ENCODE measurements at regions not wholly inside any gene's neighbourhood (a gene's known extent, or its start where the extent isn't known, plus 50 kb on each side); places are given as distances from the start of the nearest gene placed in this dataset.
"Not testable (repeated sequence)": the region's sequence is repeated elsewhere in the genome, so short reads cannot be mapped to it uniquely, and the experiment has no call there.

GRCh38 chr12:42030588-42030987, 114.1 kb downstream of the GXYLT1 start:
- Histone ChIP-seq H3K27me3 (no peaks in the 10 kb centered on the region), H3K4me1 (no peaks in the 10 kb centered on the region), H3K4me3 (no peak overlapping the region), H3K36me3 (no peaks in the 10 kb centered on the region), H3K27ac (no peak overlapping the region), H3K9me3 (no peaks in the 10 kb centered on the region)
- ATAC-seq (ENCODE audit: low FRiP score in 2 of 2) = no peak
- no peak for DNase-seq
- WGBS, 2 donors = 87 to 98% methylated on average over 6 of the region's 6 CpGs
- TF ChIP-seq POLR2A (IDR thresholded peaks at IDR 0.05) (no peak), POLR2AphosphoS5 (IDR thresholded peaks at IDR 0.05) (no peak), EP300 (IDR thresholded peaks at IDR 0.05) (no peak)
- TF ChIP-seq, protein P1, sequence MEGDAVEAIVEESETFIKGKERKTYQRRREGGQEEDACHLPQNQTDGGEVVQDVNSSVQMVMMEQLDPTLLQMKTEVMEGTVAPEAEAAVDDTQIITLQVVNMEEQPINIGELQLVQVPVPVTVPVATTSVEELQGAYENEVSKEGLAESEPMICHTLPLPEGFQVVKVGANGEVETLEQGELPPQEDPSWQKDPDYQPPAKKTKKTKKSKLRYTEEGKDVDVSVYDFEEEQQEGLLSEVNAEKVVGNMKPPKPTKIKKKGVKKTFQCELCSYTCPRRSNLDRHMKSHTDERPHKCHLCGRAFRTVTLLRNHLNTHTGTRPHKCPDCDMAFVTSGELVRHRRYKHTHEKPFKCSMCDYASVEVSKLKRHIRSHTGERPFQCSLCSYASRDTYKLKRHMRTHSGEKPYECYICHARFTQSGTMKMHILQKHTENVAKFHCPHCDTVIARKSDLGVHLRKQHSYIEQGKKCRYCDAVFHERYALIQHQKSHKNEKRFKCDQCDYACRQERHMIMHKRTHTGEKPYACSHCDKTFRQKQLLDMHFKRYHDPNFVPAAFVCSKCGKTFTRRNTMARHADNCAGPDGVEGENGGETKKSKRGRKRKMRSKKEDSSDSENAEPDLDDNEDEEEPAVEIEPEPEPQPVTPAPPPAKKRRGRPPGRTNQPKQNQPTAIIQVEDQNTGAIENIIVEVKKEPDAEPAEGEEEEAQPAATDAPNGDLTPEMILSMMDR (IDR thresholded peaks at IDR 0.05) = no peak

DNA sequence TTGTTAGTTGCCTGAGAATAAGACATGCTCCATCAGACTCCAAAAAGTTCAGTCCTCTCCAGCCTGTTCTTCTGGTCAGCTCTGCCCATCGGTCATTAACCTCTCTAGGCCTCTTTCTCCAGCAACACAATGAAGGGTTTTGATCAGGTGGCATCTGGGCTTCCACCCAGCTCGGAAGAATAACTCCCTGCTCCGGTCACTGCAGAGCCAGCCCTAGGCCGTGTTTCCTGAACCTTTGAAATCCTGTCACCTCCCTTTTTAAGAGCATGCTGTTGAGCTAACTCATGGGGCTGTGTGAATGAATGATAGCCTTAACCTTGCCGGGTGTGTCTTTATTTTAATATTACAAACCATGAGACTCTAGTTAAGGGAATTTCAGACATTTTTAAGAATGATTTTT, 117.1 kb downstream of the GXYLT1 start:
- Histone ChIP-seq H3K9me3 (no peaks in the 10 kb centered on the region), H3K36me3 (no peaks in the 10 kb centered on the region), H3K4me1 (peaks cover 4 to 7% (median 5%) of the 10 kb centered on the region in 4 donors), H3K4me3 (no peak overlapping the region), H3K27ac (no peak overlapping the region), H3K27me3 (no peaks in the 10 kb centered on the region)
- ATAC-seq (ENCODE audit: low FRiP score in 2 of 2) (no peak), DNase-seq (no peak)
- TF ChIP-seq, protein P1 (IDR thresholded peaks at IDR 0.05) = no peak
- TF ChIP-seq POLR2AphosphoS5 (IDR thresholded peaks at IDR 0.05) (no peak), EP300 (IDR thresholded peaks at IDR 0.05) (no peak)
- 76 to 79% methylated on average over 5 of the region's 5 CpGs for WGBS, 2 donors

DNA sequence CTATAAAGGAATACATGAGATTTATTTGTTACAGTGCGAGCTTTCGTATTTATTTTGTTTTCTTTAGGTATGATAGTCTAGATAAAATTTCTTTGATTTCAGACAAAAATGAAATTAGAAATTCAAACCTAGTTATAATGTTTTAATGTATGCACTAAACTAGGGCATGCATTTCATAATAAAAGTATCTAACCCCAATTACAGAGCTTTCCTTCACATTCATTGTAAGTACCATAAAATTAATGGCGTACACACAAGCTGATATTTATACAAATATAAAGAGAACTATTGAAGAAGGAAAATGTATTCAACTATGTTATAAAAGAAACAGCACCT, 120.2 kb downstream of the GXYLT1 start:
- DNase-seq = no peak

DNA sequence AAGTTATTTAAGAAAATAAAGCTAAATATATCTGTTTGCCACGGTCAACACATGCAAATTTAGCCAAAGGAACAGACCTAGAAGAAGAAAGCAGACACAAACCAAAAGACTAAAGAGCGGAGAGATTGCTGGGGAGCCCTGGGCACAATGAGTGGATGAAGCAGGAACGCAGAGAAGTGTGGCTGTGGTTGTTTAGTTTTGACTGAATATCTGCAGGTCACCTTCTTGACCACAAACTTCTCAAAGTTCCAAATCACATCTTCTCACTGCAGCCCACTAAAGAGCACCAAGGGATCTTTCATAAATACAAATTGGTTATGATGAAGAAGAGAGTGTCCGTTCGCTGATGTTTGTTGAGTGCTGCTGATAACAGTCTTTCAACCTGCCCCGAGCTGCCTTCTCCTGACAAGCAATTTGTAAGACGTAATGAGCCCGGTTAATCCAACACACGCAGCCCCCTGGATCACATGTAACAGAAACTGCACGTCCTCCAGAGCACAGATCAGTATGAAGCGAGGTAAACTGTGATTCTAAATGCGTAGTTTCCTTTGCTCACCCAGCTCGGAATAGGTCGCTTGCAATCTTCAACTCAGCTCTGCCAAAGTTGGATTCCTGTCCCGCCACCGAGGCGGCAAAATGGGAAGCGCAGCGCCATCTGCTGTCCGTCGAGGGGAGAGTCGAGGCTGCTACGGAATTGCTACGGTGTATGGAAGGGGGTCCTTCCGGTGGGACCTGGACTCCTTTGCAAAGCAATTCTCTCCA, 120.8 kb downstream of the GXYLT1 start:
- peak; percentile 66 to 81 for DNase-seq
- Histone ChIP-seq H3K9me3 (no peaks in the 10 kb centered on the region), H3K36me3 (no peaks in the 10 kb centered on the region), H3K4me3 (peak overlapping the region in 3 of 4 donors; percentile 17 to 47 (median 44)), H3K4me1 (peaks cover 4 to 10% (median 6%) of the 10 kb centered on the region in 4 donors), H3K27ac (no peak overlapping the region), H3K27me3 (no peaks in the 10 kb centered on the region)
- 10 to 14% methylated on average over 23 to 25 of the region's 25 CpGs for WGBS, 2 donors
- TF ChIP-seq, protein P1 (IDR thresholded peaks at IDR 0.05) = peak; percentile 81 to 90 (median 84)
- no peak for TF ChIP-seq EP300 (IDR thresholded peaks at IDR 0.05)
- no peak for TF ChIP-seq POLR2A (IDR thresholded peaks at IDR 0.05)
- no peak for TF ChIP-seq POLR2AphosphoS5 (IDR thresholded peaks at IDR 0.05)
- peak; percentile 80 to 95 for ATAC-seq (ENCODE audit: low FRiP score in 2 of 2)

More for the DNA sequence above, 120.2 kb downstream of the GXYLT1 start:
- H3K4me3 ChIP-seq = peak overlapping the region in 1 of 4 donors; percentile 47
- 24 to 25% methylated on average over 3 of the region's 3 CpGs for WGBS, 2 donors
- ATAC-seq (ENCODE audit: low FRiP score in 2 of 2) = no peak
- H3K9me3 ChIP-seq = no peaks in the 10 kb centered on the region
- no peaks in the 10 kb centered on the region for H3K27me3 ChIP-seq
- H3K27ac ChIP-seq = no peak overlapping the region
- no peaks in the 10 kb centered on the region for H3K36me3 ChIP-seq
- H3K4me1 ChIP-seq = peaks cover 4 to 10% (median 6%) of the 10 kb centered on the region in 4 donors
- TF ChIP-seq, protein P1 (IDR thresholded peaks at IDR 0.05) = no peak
- TF ChIP-seq EP300 (IDR thresholded peaks at IDR 0.05) (no peak), POLR2A (IDR thresholded peaks at IDR 0.05) (no peak), POLR2AphosphoS5 (IDR thresholded peaks at IDR 0.05) (no peak)

DNA sequence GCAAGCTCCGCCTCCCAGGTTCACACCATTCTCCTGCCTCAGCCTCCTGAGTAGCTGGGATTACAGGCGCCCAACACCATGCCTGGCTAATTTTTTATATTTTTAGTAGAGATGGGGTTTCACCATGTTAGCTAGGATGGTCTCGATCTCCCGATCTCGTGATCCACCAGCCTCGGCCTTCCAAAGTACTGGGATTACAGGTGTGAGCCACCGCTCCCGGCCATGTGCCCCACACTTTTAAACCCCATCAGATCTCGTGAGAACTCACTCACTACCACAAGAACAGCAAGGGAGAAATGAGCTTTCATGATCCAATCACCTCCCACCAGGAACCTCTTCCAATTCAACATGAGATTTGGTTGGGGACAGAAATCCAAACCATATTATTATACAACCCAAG, 122.7 kb downstream of the GXYLT1 start:
- H3K36me3 ChIP-seq; H3K4me1 ChIP-seq; ATAC-seq (ENCODE audit: low FRiP score in 2 of 2); H3K4me3 ChIP-seq; H3K27ac ChIP-seq; H3K27me3 ChIP-seq; H3K9me3 ChIP-seq; DNase-seq: not testable (repeated sequence)
- 90 to 96% methylated on average over 9 of the region's 9 CpGs for whole genome bisulfite sequencing, 2 donors
